Endothelial cell of umbilical vein (primary cell): ENCODE measurements at regions not wholly inside any gene's neighbourhood (a gene's known extent, or its start where the extent isn't known, plus 50 kb on each side); places are given as distances from the start of the nearest gene placed in this dataset.

ENCODE experiments used
- BruUV-seq: library from RNA; stranded (reverse); fragments of 400-500 nt; replicated peaks from 2 replicates; lab custom pipeline; 2021; lab: Mats Ljungman, UMichigan
- CTCF ChIA-PET: fragments of 300-600, 350-600 bp; sonication (Branson Sonifier 250); formaldehyde crosslinking; loops from one replicate; lab custom pipeline; 2021; ENCODE audit warnings: antibody characterized with exemption, inconsistent platforms; lab: Charles Lee
- POLR2A ChIA-PET: fragments of 300-600, 350-600 bp; sonication (Branson Sonifier 250); formaldehyde crosslinking; loops from one replicate; lab custom pipeline; 2021; ENCODE audit warnings: antibody characterized with exemption, inconsistent platforms; lab: Charles Lee
- DNase-seq: peaks from one replicate; pipeline ENCODE4 v3.0.0-alpha.2; 2011; ENCODE audit warnings: low read depth, low spot score
- FAIRE-seq: peaks from 2 replicates; lab custom pipeline; 2011; peaks lifted over from hg19 to GRCh38; lab: Jason Lieb, UNC
- H2AFZ ChIP-seq: 2 replicates; pipeline ENCODE4 v1.6.0; 2012; ENCODE audit warnings: low read depth, low read length, control low read depth, inconsistent platforms
- H3K27ac ChIP-seq: 2 replicates; pipeline ENCODE4 v1.5.1; 2011; ENCODE audit warnings: low read depth, mild to moderate bottlenecking, control low read depth, low read length, moderate library complexity; ENCODE audit not compliant: insufficient read depth
- H3K27me3 ChIP-seq, 2 experiments: 2 replicates each; pipeline versions ENCODE4 v1.6.0 to v1.6.1; 2011; ENCODE audit warnings: low read length in 2 of 2, mixed read lengths in 1 of 2; ENCODE audit not compliant: control insufficient read depth in 2 of 2, insufficient read depth in 2 of 2
- H3K36me3 ChIP-seq, 2 experiments: 2 replicates in 1 of 2; 3 replicates in 1 of 2; pipeline ENCODE4 v1.5.1; 2011; ENCODE audit warnings: low read length in 2 of 2, mild to moderate bottlenecking in 1 of 2, moderate library complexity in 1 of 2; ENCODE audit not compliant: control insufficient read depth in 2 of 2, insufficient read depth in 2 of 2; ENCODE audit errors: extremely low read depth in 1 of 2
- H3K4me1 ChIP-seq: 3 replicates; pipeline ENCODE4 v1.5.1; 2011; ENCODE audit warnings: mild to moderate bottlenecking, low read length; ENCODE audit not compliant: control insufficient read depth, insufficient read depth; ENCODE audit errors: extremely low read depth
- H3K4me2 ChIP-seq: 2 replicates; pipeline ENCODE4 v1.6.1; 2011; ENCODE audit warnings: low read length, control low read depth, mixed read lengths; ENCODE audit not compliant: insufficient read depth
- H3K4me3 ChIP-seq, 3 experiments: fragments of 200-600 bp in 1 of 3; sonication (generic), shearing (Covaris generic) in 1 of 3; replicated peaks in 1 of 3; 2 replicates each; pipeline ENCODE4 v1.5.1; 2011 to 2016; ENCODE audit warnings: control low read depth in 3 of 3, low read length in 3 of 3, mild to moderate bottlenecking in 2 of 3, inconsistent platforms in 1 of 3, low read depth in 1 of 3, moderate library complexity in 1 of 3; ENCODE audit not compliant: insufficient read depth in 1 of 3
- H3K79me2 ChIP-seq: 2 replicates; pipeline ENCODE4 v1.6.0; 2012; ENCODE audit warnings: low read length, inconsistent platforms; ENCODE audit not compliant: control insufficient read depth, insufficient read depth
- H3K9ac ChIP-seq: replicated peaks from 2 replicates; pipeline ENCODE3; 2011; ENCODE audit warnings: low read length, control low read depth; ENCODE audit not compliant: insufficient read depth; ENCODE audit errors: extremely low read depth
- H3K9me1 ChIP-seq: replicated peaks from 3 replicates; pipeline ENCODE4 v1.6.0; 2011; ENCODE audit warnings: mild to moderate bottlenecking, low read length; ENCODE audit not compliant: control insufficient read depth, insufficient read depth; ENCODE audit errors: extremely low read depth
- H3K9me3 ChIP-seq: replicated peaks from 2 replicates; pipeline ENCODE4 v1.5.1; 2012; ENCODE audit warnings: low read length, inconsistent platforms; ENCODE audit not compliant: control insufficient read depth, insufficient read depth
- H4K20me1 ChIP-seq: replicated peaks from 2 replicates; pipeline ENCODE3; 2011; ENCODE audit warnings: mild to moderate bottlenecking, low read length; ENCODE audit not compliant: control insufficient read depth, insufficient read depth; ENCODE audit errors: extremely low read depth
- CTCF ChIP-seq, 2 donors: IDR thresholded peaks; 1 replicate in 1 of 2; 2 replicates in 1 of 2; pipeline ENCODE4 v1.5.1; 2011; ENCODE audit warnings: low read length in 2 of 2, mild to moderate bottlenecking in 2 of 2, moderate library complexity in 2 of 2, control low read depth in 1 of 2, inconsistent platforms in 1 of 2, low read depth in 1 of 2; ENCODE audit not compliant: insufficient read depth in 1 of 2; ENCODE audit errors: extremely low read depth in 1 of 2
- EZH2 ChIP-seq: IDR thresholded peaks from 2 replicates; pipeline ENCODE4 v1.6.1; 2012; ENCODE audit warnings: borderline replicate concordance, low read depth, mild to moderate bottlenecking, moderate library complexity, low read length, inconsistent platforms; ENCODE audit not compliant: severe bottlenecking
- GATA2 ChIP-seq: IDR thresholded peaks from 2 replicates; pipeline ENCODE4 v1.7.0; 2011; ENCODE audit warnings: low read depth, mild to moderate bottlenecking, moderate library complexity, mixed read lengths, low read length; ENCODE audit not compliant: insufficient read length, insufficient read depth
- JUN ChIP-seq: IDR thresholded peaks from 2 replicates; pipeline ENCODE4 v1.6.1; 2011; ENCODE audit warnings: borderline replicate concordance, low read depth; ENCODE audit not compliant: insufficient read length, insufficient read depth
- MAX ChIP-seq: IDR thresholded peaks from 2 replicates; pipeline ENCODE4 v1.6.1; 2011; ENCODE audit not compliant: insufficient read depth, insufficient read length
- MYC ChIP-seq: IDR thresholded peaks from one replicate; pipeline ENCODE4 v1.6.1; 2011; ENCODE audit warnings: mild to moderate bottlenecking, low read depth, low read length
- POLR2AphosphoS5 ChIP-seq: IDR thresholded peaks from 2 replicates; pipeline ENCODE4 v1.6.1; 2012; ENCODE audit warnings: low read depth, mild to moderate bottlenecking, control low read depth, low read length, moderate library complexity; ENCODE audit not compliant: insufficient read depth
- dilution Hi-C: fragments of 300-500 bp; cut with MboI; formaldehyde crosslinking; loops from one replicate; pipeline ENCODE4 v1.15.0; 2019; ENCODE audit warnings: low sequenced_read_pairs; ENCODE audit not compliant: extremely low pct_ligation_motif_present
- intact Hi-C: fragments of 100-400 bp; cut with micrococcal nuclease; formaldehyde crosslinking; loops from one replicate; pipeline ENCODE4 v1.10.0; 2022

- POLR2A ChIA-PET, result no interaction called here
- Histone ChIP-seq H3K9me3 (no peaks in the 10 kb centered on the region), H3K4me3 (no peak overlapping the region), H3K9me1 (no peaks in the 10 kb centered on the region), H4K20me1 (no peaks in the 10 kb centered on the region), H3K36me3 (no peaks in the 10 kb centered on the region), H3K4me1 (no peaks in the 10 kb centered on the region), H2AFZ (no peak overlapping the region), H3K79me2 (no peaks in the 10 kb centered on the region), H3K4me2 (no peak overlapping the region), H3K27me3 (peaks cover 2% of the 10 kb centered on the region in 2 experiments), H3K9ac (no peak overlapping the region), H3K27ac (no peak overlapping the region)
- DNase-seq (no peak), FAIRE-seq (no peak)
- intact Hi-C loops, result no loop called here
- dilution Hi-C loops, result no loop called here
- CTCF ChIA-PET, result no interaction called here
- BruUV-seq, result no TSS peak
- no peak for TF ChIP-seq CTCF (IDR thresholded peaks at IDR 0.05; ENCODE audit: extremely low read depth in 1 of 2, insufficient read depth in 1 of 2, low read depth in 1 of 2, low read length in 2 of 2)
- no peak for TF ChIP-seq POLR2AphosphoS5
- no peak for TF ChIP-seq EZH2
These were observed 273.5 kb upstream of the CCDC54 start for GRCh38 chr3:107103786-107104185.

- dilution Hi-C loops, result no loop called here
- no peak overlapping the region for H2AFZ ChIP-seq
These were observed 270.9 kb upstream of the CCDC54 start for GRCh38 chr3:107106316-107106715.

More at GRCh38 chr3:107106316-107106715, 270.9 kb upstream of the CCDC54 start:
- H3K4me3 ChIP-seq, result no peak overlapping the region
- H3K4me2 ChIP-seq, result no peak overlapping the region
- H3K9ac ChIP-seq, result no peak overlapping the region
- no peaks in the 10 kb centered on the region for H3K4me1 ChIP-seq
- no peak overlapping the region for H3K27ac ChIP-seq
- no TSS peak for BruUV-seq
- POLR2A ChIA-PET, result no interaction called here
- TF ChIP-seq MAX, result no peak
- TF ChIP-seq EZH2, result no peak
- TF ChIP-seq JUN, result no peak
- TF ChIP-seq CTCF (IDR thresholded peaks at IDR 0.05; ENCODE audit: extremely low read depth in 1 of 2, insufficient read depth in 1 of 2, low read depth in 1 of 2, low read length in 2 of 2), result no peak
- no peak for TF ChIP-seq MYC
- no peak for TF ChIP-seq GATA2
- TF ChIP-seq POLR2AphosphoS5, result no peak
- no peaks in the 10 kb centered on the region for H3K36me3 ChIP-seq
- CTCF ChIA-PET, result interaction anchor here (1.3 kb wide), 1 partner anchor 12 kb away, joined by 3 read pairs; no protein-coding TSS in a partner anchor
- H3K79me2 ChIP-seq, result no peaks in the 10 kb centered on the region
- H3K9me1 ChIP-seq, result no peaks in the 10 kb centered on the region
- intact Hi-C loops, result no loop called here
- no peaks in the 10 kb centered on the region for H3K27me3 ChIP-seq
- FAIRE-seq (no peak), DNase-seq (no peak)
- H4K20me1 ChIP-seq, result no peaks in the 10 kb centered on the region
- H3K9me3 ChIP-seq, result no peaks in the 10 kb centered on the region
